ENCODE measurements at regions not wholly inside any gene's neighbourhood (a gene's known extent, or its start where the extent isn't known, plus 50 kb on each side); places are given as distances from the start of the nearest gene placed in this dataset.

GRCh38 chr10:8752146-8752843, 697.8 kb downstream of the GATA3 start:
- DNase-seq (ENCODE audit: low read depth, low spot score) (no peak), ATAC-seq (no peak)
- Histone ChIP-seq H2AFZ (ENCODE audit: low read depth, low read length, poor library complexity, severe bottlenecking) (no peak overlapping the region), H3K9ac (ENCODE audit: low read length) (no peak overlapping the region), H4K20me1 (ENCODE audit: insufficient read depth) (no peaks in the 10 kb centered on the region), H3K4me2 (ENCODE audit: low read length) (no peak overlapping the region), H3K4me1 (ENCODE audit: control insufficient read depth in 1 of 2, insufficient read depth in 2 of 2, low read length in 2 of 2) (no peaks in the 10 kb centered on the region), H3K9me2 (ENCODE audit: insufficient read depth) (no peaks in the 10 kb centered on the region), H3K36me3 (ENCODE audit: control insufficient read depth in 1 of 2, insufficient read depth in 2 of 2, low read length in 2 of 2) (no peaks in the 10 kb centered on the region), H3K27me3 (ENCODE audit: insufficient read depth, low read length) (no peaks in the 10 kb centered on the region), H3K9me3 (ENCODE audit: control insufficient read depth in 1 of 2, insufficient read depth in 1 of 2, low read depth in 1 of 2, low read length in 2 of 2) (peaks cover 4 to 16% of the 10 kb centered on the region in 2 experiments; a peak in 2 of 4 replicates), H3K79me2 (ENCODE audit: insufficient read depth, low read length) (no peaks in the 10 kb centered on the region), H3K4me3 (replicated peaks in 1 of 2; ENCODE audit: low read depth in 1 of 2, low read length in 2 of 2) (no peak overlapping the region), H3K27ac (ENCODE audit: low read depth, low read length) (no peak overlapping the region)
- ChIA-PET POLR2A (no interaction called here), RAD21 (ENCODE audit: low non-redundant PET in 1 of 2, low total read pairs in 2 of 2, uncharacterized antibody in 2 of 2, unreplicated experiment in 2 of 2) (no interaction called here), CTCF (no interaction called here)
- intact Hi-C loops (cut with micrococcal nuclease), result no loop called here
- no TSS peak for BruUV-seq (replicated peaks)
- TF ChIP-seq ATF3 (IDR thresholded peaks at IDR 0.05) (no peak), ZFX (IDR thresholded peaks at IDR 0.05) (no peak), CTCF (IDR thresholded peaks at IDR 0.05 in 2 of 3, conservative IDR thresholded peaks at IDR 0.05 in 1 of 3; ENCODE audit: borderline replicate concordance in 1 of 3, insufficient read depth in 1 of 3, low read depth in 2 of 3, low read length in 2 of 3) (no peak), POLR2AphosphoS5 (IDR thresholded peaks at IDR 0.05; ENCODE audit: low read depth, low read length) (no peak), ZNF274 (IDR thresholded peaks at IDR 0.05; ENCODE audit: low read depth, low read length) (no peak), EZH2 (IDR thresholded peaks at IDR 0.05) (no peak)

DNA sequence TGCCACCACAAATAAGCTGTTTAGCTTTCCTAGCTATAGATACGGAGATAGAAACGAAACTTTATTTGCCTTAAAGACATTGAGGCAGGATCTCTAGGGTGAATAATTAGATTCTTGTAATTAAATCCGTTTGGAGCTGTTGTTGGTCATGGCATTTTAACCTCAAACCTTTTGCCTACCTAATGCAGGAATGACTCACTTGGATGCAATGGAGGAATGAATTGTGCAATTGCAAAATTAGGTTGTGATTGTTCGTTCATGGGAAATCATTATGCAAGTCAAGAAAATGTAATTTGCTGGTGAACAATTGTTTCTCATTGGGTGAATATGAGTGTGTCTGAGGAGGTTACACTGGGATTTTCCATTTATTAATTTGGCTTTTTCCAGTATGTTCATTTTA, 703.5 kb downstream of the GATA3 start:
- no peaks in the 10 kb centered on the region for H3K27me3 ChIP-seq (ENCODE audit: insufficient read depth, low read length)
- H3K27ac ChIP-seq (ENCODE audit: low read depth, low read length), result no peak overlapping the region
- RAD21 ChIA-PET (ENCODE audit: low non-redundant PET in 1 of 2, low total read pairs in 2 of 2, uncharacterized antibody in 2 of 2, unreplicated experiment in 2 of 2), result no interaction called here
- CTCF ChIA-PET, result no interaction called here
- DNase-seq (ENCODE audit: low read depth, low spot score) (no peak), ATAC-seq (no peak)
- no peaks in the 10 kb centered on the region for H3K79me2 ChIP-seq (ENCODE audit: insufficient read depth, low read length)
- no peaks in the 10 kb centered on the region for H3K4me1 ChIP-seq (ENCODE audit: control insufficient read depth in 1 of 2, insufficient read depth in 2 of 2, low read length in 2 of 2)
- intact Hi-C loops (cut with micrococcal nuclease), result no loop called here
- H3K9me3 ChIP-seq (ENCODE audit: control insufficient read depth in 1 of 2, insufficient read depth in 1 of 2, low read depth in 1 of 2, low read length in 2 of 2), result peaks cover 4 to 23% of the 10 kb centered on the region in 2 experiments; a peak in 2 of 4 replicates
- no peak overlapping the region for H3K9ac ChIP-seq (ENCODE audit: low read length)
- H3K9me2 ChIP-seq (ENCODE audit: insufficient read depth), result no peaks in the 10 kb centered on the region
- H4K20me1 ChIP-seq (ENCODE audit: insufficient read depth), result no peaks in the 10 kb centered on the region
- H2AFZ ChIP-seq (ENCODE audit: low read depth, low read length, poor library complexity, severe bottlenecking), result no peak overlapping the region
- no peaks in the 10 kb centered on the region for H3K36me3 ChIP-seq (ENCODE audit: control insufficient read depth in 1 of 2, insufficient read depth in 2 of 2, low read length in 2 of 2)
- H3K4me3 ChIP-seq (replicated peaks in 1 of 2; ENCODE audit: low read depth in 1 of 2, low read length in 2 of 2), result no peak overlapping the region
- no TSS peak for BruUV-seq (replicated peaks)
- POLR2A ChIA-PET, result no interaction called here
- H3K4me2 ChIP-seq (ENCODE audit: low read length), result no peak overlapping the region
- TF ChIP-seq ZNF274 (IDR thresholded peaks at IDR 0.05; ENCODE audit: low read depth, low read length) (no peak), SIN3A (IDR thresholded peaks at IDR 0.05; ENCODE audit: low read depth) (no peak), REST (IDR thresholded peaks at IDR 0.05; ENCODE audit: low read depth) (no peak), ATF3 (IDR thresholded peaks at IDR 0.05) (no peak), SRF (IDR thresholded peaks at IDR 0.05; ENCODE audit: low read depth) (no peak), YY1 (IDR thresholded peaks at IDR 0.05; ENCODE audit: extremely low read depth, insufficient replicate concordance, low read depth, low read length) (no peak), TCF7L2 (IDR thresholded peaks at IDR 0.05; ENCODE audit: borderline replicate concordance, extremely low read depth, insufficient read depth, insufficient read length) (no peak), POLR2A (IDR thresholded peaks at IDR 0.05; ENCODE audit: borderline replicate concordance, extremely low read depth, insufficient read depth, insufficient read length) (no peak), EZH2phosphoT487 (IDR thresholded peaks at IDR 0.05; ENCODE audit: borderline replicate concordance) (no peak)

All from HCT116 (cell line).